Loucy (cell line): ENCODE measurements at regions not wholly inside any gene's neighbourhood (a gene's known extent, or its start where the extent isn't known, plus 50 kb on each side); places are given as distances from the start of the nearest gene placed in this dataset.

Source experiments
- H2AFZ ChIP-seq: fragments of 200-600 bp; sonication (generic); 2 replicates; pipeline ENCODE4 v1.6.0; 2016; ENCODE audit warnings: antibody characterized with exemption, mild to moderate bottlenecking, low read length, moderate library complexity
- H3F3A ChIP-seq: fragments of 200-600 bp; 2 replicates; pipeline ENCODE4 v1.6.0; 2016; ENCODE audit warnings: antibody characterized with exemption, low read depth, mild to moderate bottlenecking
- H3K27me3 ChIP-seq: fragments of 200-600 bp; sonication (generic); 2 replicates; pipeline ENCODE4 v1.6.1; 2014; ENCODE audit warnings: low read length, mild to moderate bottlenecking; ENCODE audit not compliant: insufficient read depth, poor library complexity, severe bottlenecking
- H3K36me3 ChIP-seq: fragments of 200-600 bp; sonication (generic); 2 replicates; pipeline ENCODE4 v1.6.1; 2016; ENCODE audit warnings: low read length; ENCODE audit not compliant: insufficient read depth
- H3K4me1 ChIP-seq: fragments of 200-600 bp; sonication (generic); 2 replicates; pipeline ENCODE4 v1.5.1; 2014; ENCODE audit warnings: low read length, mild to moderate bottlenecking; ENCODE audit not compliant: insufficient read depth, poor library complexity, severe bottlenecking
- H3K4me2 ChIP-seq: fragments of 200-600 bp; sonication (generic); 2 replicates; pipeline ENCODE4 v1.6.0; 2014; ENCODE audit warnings: antibody characterized with exemption, low read length, low read depth, mild to moderate bottlenecking; ENCODE audit not compliant: poor library complexity, severe bottlenecking
- H3K4me3 ChIP-seq: fragments of 200-600 bp; sonication (generic); 2 replicates; pipeline ENCODE4 v1.5.1; 2014; ENCODE audit warnings: low read length, mild to moderate bottlenecking, mixed read lengths; ENCODE audit not compliant: poor library complexity, severe bottlenecking
- H3K79me2 ChIP-seq: fragments of 200-600 bp; sonication (generic); 2 replicates; pipeline ENCODE4 v1.6.1; 2014; ENCODE audit warnings: low read length; ENCODE audit not compliant: insufficient read depth
- H3K9ac ChIP-seq: fragments of 200-600 bp; sonication (generic); 2 replicates; pipeline ENCODE4 v1.6.0; 2014; ENCODE audit warnings: mild to moderate bottlenecking, low read depth, low read length, moderate library complexity; ENCODE audit not compliant: poor library complexity, severe bottlenecking
- H3K9me2 ChIP-seq: fragments of 200-600 bp; sonication (generic); replicated peaks from 2 replicates; pipeline ENCODE4 v1.6.1; 2016; ENCODE audit warnings: low read depth, low read length, mixed read lengths
- H3K9me3 ChIP-seq: fragments of 200-600 bp; sonication (generic); 2 replicates; pipeline ENCODE4 v1.6.1; 2014; ENCODE audit warnings: mild to moderate bottlenecking, antibody characterized with exemption, low read length, low read depth; ENCODE audit not compliant: insufficient read depth
- H4K20me1 ChIP-seq: fragments of 200-600 bp; sonication (generic); 2 replicates; pipeline ENCODE4 v1.6.0; 2014; ENCODE audit warnings: antibody characterized with exemption, low read length, mild to moderate bottlenecking; ENCODE audit not compliant: insufficient read depth, poor library complexity, severe bottlenecking
- EZH2phosphoT487 ChIP-seq: fragments of 200-600 bp; IDR thresholded peaks from 2 replicates; pipeline ENCODE4 v1.6.1; 2018; ENCODE audit warnings: antibody characterized with exemption, mild to moderate bottlenecking, moderate library complexity, borderline replicate concordance
- TF ChIP-seq, protein P1 (sequence below): fragments of 200-600 bp; sonication (generic); conservative IDR thresholded peaks from 2 replicates; pipeline ENCODE4 v1.5.1; 2014; ENCODE audit warnings: mild to moderate bottlenecking, antibody characterized with exemption, low read length

DNA sequence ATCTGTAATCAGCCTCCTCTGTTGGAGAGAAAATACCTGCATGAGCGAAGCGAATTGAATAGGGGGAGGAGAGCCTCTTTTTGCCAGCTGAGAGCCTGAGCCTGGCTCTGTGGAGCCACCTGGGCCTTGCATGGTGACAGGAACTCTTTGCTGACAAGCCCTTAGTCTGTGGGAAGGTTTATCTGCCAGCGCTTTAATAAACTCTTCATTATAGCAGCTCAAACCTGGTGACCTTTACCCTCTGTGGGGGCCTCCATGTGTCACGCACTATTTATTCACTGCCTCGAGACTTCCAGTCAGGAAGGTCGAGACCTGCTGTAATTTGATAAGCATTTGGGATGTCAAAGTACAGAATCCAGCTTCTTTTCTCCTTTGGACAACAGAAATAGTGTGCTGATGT lies 282.6 kb downstream of the CBLN1 start:
- no peak overlapping the region for H3K9ac ChIP-seq
- no peaks in the 10 kb centered on the region for H3K79me2 ChIP-seq
- TF ChIP-seq, protein P1, sequence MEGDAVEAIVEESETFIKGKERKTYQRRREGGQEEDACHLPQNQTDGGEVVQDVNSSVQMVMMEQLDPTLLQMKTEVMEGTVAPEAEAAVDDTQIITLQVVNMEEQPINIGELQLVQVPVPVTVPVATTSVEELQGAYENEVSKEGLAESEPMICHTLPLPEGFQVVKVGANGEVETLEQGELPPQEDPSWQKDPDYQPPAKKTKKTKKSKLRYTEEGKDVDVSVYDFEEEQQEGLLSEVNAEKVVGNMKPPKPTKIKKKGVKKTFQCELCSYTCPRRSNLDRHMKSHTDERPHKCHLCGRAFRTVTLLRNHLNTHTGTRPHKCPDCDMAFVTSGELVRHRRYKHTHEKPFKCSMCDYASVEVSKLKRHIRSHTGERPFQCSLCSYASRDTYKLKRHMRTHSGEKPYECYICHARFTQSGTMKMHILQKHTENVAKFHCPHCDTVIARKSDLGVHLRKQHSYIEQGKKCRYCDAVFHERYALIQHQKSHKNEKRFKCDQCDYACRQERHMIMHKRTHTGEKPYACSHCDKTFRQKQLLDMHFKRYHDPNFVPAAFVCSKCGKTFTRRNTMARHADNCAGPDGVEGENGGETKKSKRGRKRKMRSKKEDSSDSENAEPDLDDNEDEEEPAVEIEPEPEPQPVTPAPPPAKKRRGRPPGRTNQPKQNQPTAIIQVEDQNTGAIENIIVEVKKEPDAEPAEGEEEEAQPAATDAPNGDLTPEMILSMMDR: no peak
- TF ChIP-seq EZH2phosphoT487: no peak
- H3K9me3 ChIP-seq: no peaks in the 10 kb centered on the region; the same call in 1 of the 2 replicates
- no peak overlapping the region for H3K4me2 ChIP-seq
- no peaks in the 10 kb centered on the region for H3K36me3 ChIP-seq
- no peaks in the 10 kb centered on the region for H4K20me1 ChIP-seq
- H3K4me1 ChIP-seq: no peaks in the 10 kb centered on the region
- H3K4me3 ChIP-seq: no peak overlapping the region
- H3K9me2 ChIP-seq: no peaks in the 10 kb centered on the region
- H2AFZ ChIP-seq: no peak overlapping the region
- no peaks in the 10 kb centered on the region for H3K27me3 ChIP-seq
- no peaks in the 10 kb centered on the region for H3F3A ChIP-seq

DNA sequence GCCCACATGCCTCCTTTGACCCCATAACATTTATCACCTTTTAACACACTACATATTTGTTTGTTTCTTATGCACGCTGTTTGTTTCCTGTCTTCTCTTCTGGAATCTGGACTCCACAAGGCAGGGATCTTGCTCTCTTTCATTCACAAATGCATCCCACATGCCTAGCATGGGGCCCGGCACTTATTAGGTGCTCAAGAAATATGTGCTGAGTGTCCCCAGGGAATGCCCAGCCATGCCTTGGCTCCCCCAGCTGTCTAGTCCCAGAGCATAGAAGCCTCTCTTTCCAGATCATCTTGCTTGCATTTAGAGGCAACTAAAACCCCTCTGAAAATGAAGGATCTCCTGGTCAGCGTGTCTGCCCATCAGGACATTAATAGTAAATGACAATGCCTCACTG lies 283.7 kb downstream of the CBLN1 start:
- Histone ChIP-seq H3K27me3 (no peaks in the 10 kb centered on the region), H3K79me2 (no peaks in the 10 kb centered on the region), H3K4me1 (no peaks in the 10 kb centered on the region), H3K4me2 (no peak overlapping the region), H3K36me3 (no peaks in the 10 kb centered on the region), H3K9ac (no peak overlapping the region), H3F3A (no peaks in the 10 kb centered on the region), H4K20me1 (no peaks in the 10 kb centered on the region), H3K9me3 (no peaks in the 10 kb centered on the region; the same call in 1 of the 2 replicates), H3K9me2 (no peaks in the 10 kb centered on the region), H2AFZ (no peak overlapping the region), H3K4me3 (no peak overlapping the region)
- TF ChIP-seq, protein P1: no peak
- no peak for TF ChIP-seq EZH2phosphoT487

DNA sequence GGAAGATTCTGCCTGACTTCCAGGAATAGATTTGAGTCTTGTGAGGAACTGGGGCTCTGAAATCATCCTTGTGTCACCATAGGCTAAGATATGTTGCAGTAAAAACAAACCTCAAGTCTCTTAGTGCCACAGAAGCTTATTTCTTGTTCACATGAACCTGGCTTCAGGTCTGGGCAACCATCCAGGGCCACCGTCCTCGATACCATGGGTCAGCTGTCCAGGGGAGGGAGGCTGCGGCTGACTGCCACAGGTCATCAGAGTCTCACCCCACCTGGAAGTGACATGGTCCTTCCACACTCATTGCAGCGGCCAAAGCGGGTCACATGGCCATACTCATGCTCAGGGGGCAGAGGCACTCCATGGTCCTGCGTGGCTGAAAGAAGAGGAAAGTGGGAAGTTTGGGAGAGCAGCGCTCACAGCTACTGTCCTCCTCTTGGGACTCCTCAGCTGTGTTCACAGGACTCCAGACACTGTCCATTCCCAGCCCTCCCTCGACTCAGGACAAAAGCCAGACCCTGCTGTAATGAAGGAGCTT lies 284.5 kb downstream of the CBLN1 start:
- no peak overlapping the region for H3K4me3 ChIP-seq
- no peaks in the 10 kb centered on the region for H3K36me3 ChIP-seq
- no peaks in the 10 kb centered on the region for H3K9me2 ChIP-seq
- no peaks in the 10 kb centered on the region for H3F3A ChIP-seq
- H3K4me2 ChIP-seq: no peak overlapping the region
- no peaks in the 10 kb centered on the region for H3K4me1 ChIP-seq
- no peaks in the 10 kb centered on the region; the same call in 1 of the 2 replicates for H3K9me3 ChIP-seq
- H2AFZ ChIP-seq: no peak overlapping the region
- H3K9ac ChIP-seq: no peak overlapping the region
- no peaks in the 10 kb centered on the region for H4K20me1 ChIP-seq
- TF ChIP-seq EZH2phosphoT487: no peak
- TF ChIP-seq, protein P1: no peak
- H3K79me2 ChIP-seq: no peaks in the 10 kb centered on the region
- no peaks in the 10 kb centered on the region for H3K27me3 ChIP-seq
